ENCODE measurements at regions not wholly inside any gene's neighbourhood (a gene's known extent, or its start where the extent isn't known, plus 50 kb on each side); places are given as distances from the start of the nearest gene placed in this dataset.

- ChIA-PET CTCF (no interaction called here), POLR2A (no interaction called here)
- no peak for DNase-seq (ENCODE audit: low read depth, low spot score)
- TF ChIP-seq, protein P1, sequence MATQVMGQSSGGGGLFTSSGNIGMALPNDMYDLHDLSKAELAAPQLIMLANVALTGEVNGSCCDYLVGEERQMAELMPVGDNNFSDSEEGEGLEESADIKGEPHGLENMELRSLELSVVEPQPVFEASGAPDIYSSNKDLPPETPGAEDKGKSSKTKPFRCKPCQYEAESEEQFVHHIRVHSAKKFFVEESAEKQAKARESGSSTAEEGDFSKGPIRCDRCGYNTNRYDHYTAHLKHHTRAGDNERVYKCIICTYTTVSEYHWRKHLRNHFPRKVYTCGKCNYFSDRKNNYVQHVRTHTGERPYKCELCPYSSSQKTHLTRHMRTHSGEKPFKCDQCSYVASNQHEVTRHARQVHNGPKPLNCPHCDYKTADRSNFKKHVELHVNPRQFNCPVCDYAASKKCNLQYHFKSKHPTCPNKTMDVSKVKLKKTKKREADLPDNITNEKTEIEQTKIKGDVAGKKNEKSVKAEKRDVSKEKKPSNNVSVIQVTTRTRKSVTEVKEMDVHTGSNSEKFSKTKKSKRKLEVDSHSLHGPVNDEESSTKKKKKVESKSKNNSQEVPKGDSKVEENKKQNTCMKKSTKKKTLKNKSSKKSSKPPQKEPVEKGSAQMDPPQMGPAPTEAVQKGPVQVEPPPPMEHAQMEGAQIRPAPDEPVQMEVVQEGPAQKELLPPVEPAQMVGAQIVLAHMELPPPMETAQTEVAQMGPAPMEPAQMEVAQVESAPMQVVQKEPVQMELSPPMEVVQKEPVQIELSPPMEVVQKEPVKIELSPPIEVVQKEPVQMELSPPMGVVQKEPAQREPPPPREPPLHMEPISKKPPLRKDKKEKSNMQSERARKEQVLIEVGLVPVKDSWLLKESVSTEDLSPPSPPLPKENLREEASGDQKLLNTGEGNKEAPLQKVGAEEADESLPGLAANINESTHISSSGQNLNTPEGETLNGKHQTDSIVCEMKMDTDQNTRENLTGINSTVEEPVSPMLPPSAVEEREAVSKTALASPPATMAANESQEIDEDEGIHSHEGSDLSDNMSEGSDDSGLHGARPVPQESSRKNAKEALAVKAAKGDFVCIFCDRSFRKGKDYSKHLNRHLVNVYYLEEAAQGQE (IDR thresholded peaks at IDR 0.05; ENCODE audit: insufficient read depth in 1 of 2, low read depth in 2 of 2, low read length in 1 of 2), result no peak
- TF ChIP-seq SIN3A (IDR thresholded peaks at IDR 0.05; ENCODE audit: borderline replicate concordance, insufficient read depth, low read depth, low read length) (no peak), POLR2AphosphoS5 (IDR thresholded peaks at IDR 0.05; ENCODE audit: low read depth, low read length) (no peak), TCF7L2 (IDR thresholded peaks at IDR 0.05; ENCODE audit: low read depth, low read length) (no peak)
- TF ChIP-seq, protein P2, sequence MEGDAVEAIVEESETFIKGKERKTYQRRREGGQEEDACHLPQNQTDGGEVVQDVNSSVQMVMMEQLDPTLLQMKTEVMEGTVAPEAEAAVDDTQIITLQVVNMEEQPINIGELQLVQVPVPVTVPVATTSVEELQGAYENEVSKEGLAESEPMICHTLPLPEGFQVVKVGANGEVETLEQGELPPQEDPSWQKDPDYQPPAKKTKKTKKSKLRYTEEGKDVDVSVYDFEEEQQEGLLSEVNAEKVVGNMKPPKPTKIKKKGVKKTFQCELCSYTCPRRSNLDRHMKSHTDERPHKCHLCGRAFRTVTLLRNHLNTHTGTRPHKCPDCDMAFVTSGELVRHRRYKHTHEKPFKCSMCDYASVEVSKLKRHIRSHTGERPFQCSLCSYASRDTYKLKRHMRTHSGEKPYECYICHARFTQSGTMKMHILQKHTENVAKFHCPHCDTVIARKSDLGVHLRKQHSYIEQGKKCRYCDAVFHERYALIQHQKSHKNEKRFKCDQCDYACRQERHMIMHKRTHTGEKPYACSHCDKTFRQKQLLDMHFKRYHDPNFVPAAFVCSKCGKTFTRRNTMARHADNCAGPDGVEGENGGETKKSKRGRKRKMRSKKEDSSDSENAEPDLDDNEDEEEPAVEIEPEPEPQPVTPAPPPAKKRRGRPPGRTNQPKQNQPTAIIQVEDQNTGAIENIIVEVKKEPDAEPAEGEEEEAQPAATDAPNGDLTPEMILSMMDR (IDR thresholded peaks at IDR 0.05), result no peak
- intact Hi-C loops (cut with micrococcal nuclease; ENCODE audit: unreplicated experiment), result no loop called here
- in situ Hi-C loops (cut with HindIII; ENCODE audit: low pct_unique_long_range_greater_than_20kb, low sequenced_read_pairs), result no loop called here
- H3K4me1 ChIP-seq (ENCODE audit: control insufficient read depth, insufficient read depth, low read length), result no peaks in the 10 kb centered on the region
- H3K27me3 ChIP-seq (ENCODE audit: control insufficient read depth, insufficient read depth, low read length), result peaks cover 5% of the 10 kb centered on the region; the same call in 1 of the 2 replicates
- H3K9me3 ChIP-seq (ENCODE audit: control insufficient read depth, insufficient read depth, low read depth, low read length), result no peaks in the 10 kb centered on the region
- no peak overlapping the region for H3K27ac ChIP-seq (ENCODE audit: low read length)
- H3K4me3 ChIP-seq (ENCODE audit: low read depth in 2 of 2, low read length in 2 of 2), result no peak overlapping the region
- BruUV-seq (replicated peaks), result no TSS peak
- H3K36me3 ChIP-seq (ENCODE audit: control insufficient read depth, insufficient read depth, low read length), result no peaks in the 10 kb centered on the region
- ATAC-seq, result no peak; the same call in 1 of the 2 replicates
Measured at GRCh38 chr5:135721548-135722090, 112.8 kb upstream of the SLC25A48 start.

DNA sequence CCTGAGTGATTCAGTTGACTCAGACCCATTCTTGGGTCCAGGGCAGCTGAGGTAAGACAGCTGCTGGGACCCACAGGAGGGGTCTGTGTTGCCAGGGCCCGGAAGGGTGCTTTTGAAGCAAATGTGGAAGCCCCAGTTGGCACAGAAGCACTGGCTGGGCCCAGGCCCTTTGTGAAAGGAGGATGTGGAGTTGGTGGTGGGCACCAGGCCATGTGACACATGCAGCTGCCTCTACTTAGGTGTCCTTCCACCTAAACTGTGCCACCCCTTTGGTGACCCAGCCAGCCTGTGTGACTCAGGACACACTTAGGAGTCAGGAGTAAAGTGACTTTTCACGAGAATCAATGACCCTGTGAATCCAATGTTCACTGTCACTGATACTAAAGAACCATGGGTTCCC is 114.3 kb upstream of the SLC25A48 start:
- intact Hi-C loops (cut with micrococcal nuclease; ENCODE audit: unreplicated experiment) (no loop called here), in situ Hi-C loops (cut with HindIII; ENCODE audit: low pct_unique_long_range_greater_than_20kb, low sequenced_read_pairs) (no loop called here)
- no TSS peak for BruUV-seq (replicated peaks)
- no peaks in the 10 kb centered on the region for H3K4me1 ChIP-seq (ENCODE audit: control insufficient read depth, insufficient read depth, low read length)
- DNase-seq (ENCODE audit: low read depth, low spot score) (no peak), ATAC-seq (no peak)
- TF ChIP-seq POLR2AphosphoS5 (IDR thresholded peaks at IDR 0.05; ENCODE audit: low read depth, low read length), result no peak
- TF ChIP-seq, protein P1 (IDR thresholded peaks at IDR 0.05; ENCODE audit: insufficient read depth in 1 of 2, low read depth in 2 of 2, low read length in 1 of 2), result no peak
- no peak for TF ChIP-seq TCF7L2 (IDR thresholded peaks at IDR 0.05; ENCODE audit: low read depth, low read length)
- TF ChIP-seq, protein P2 (IDR thresholded peaks at IDR 0.05), result no peak
- no peak for TF ChIP-seq SIN3A (IDR thresholded peaks at IDR 0.05; ENCODE audit: borderline replicate concordance, insufficient read depth, low read depth, low read length)
- H3K36me3 ChIP-seq (ENCODE audit: control insufficient read depth, insufficient read depth, low read length), result no peaks in the 10 kb centered on the region
- H3K4me3 ChIP-seq (ENCODE audit: low read depth in 2 of 2, low read length in 2 of 2), result no peak overlapping the region
- no peak overlapping the region for H3K27ac ChIP-seq (ENCODE audit: low read length)
- ChIA-PET POLR2A (no interaction called here), CTCF (no interaction called here)
- H3K27me3 ChIP-seq (ENCODE audit: control insufficient read depth, insufficient read depth, low read length), result peaks cover 16% of the 10 kb centered on the region
- H3K9me3 ChIP-seq (ENCODE audit: control insufficient read depth, insufficient read depth, low read depth, low read length), result no peaks in the 10 kb centered on the region

All from Panc1 (cell line).